SK-N-SH treated with all-trans-retinoic acid at 6 μM for 48 hours (cell line): ENCODE measurements at regions not wholly inside any gene's neighbourhood (a gene's known extent, or its start where the extent isn't known, plus 50 kb on each side); places are given as distances from the start of the nearest gene placed in this dataset.
"Not testable (repeated sequence)": the region's sequence is repeated elsewhere in the genome, so short reads cannot be mapped to it uniquely, and the experiment has no call there.

Experiments
- ARNTL ChIP-seq: fragments of 450-650 bp; formaldehyde crosslinking; IDR thresholded peaks from 2 replicates; pipeline ENCODE4 v1.5.0; 2020; ENCODE audit warnings: low read depth, mild to moderate bottlenecking, moderate library complexity, borderline replicate concordance
- POU6F1 ChIP-seq: fragments of 250-450 bp; sonication (Bioruptor Pico); IDR thresholded peaks from 2 replicates; pipeline ENCODE4 v1.8.0; 2021; ENCODE audit warnings: low read depth, mild to moderate bottlenecking, moderate library complexity, borderline replicate concordance
- TCF4 ChIP-seq: fragments of 250-450 bp; sonication (Bioruptor Pico); IDR thresholded peaks from 2 replicates; pipeline ENCODE4 v1.8.0; 2021; ENCODE audit warnings: mild to moderate bottlenecking, moderate library complexity, borderline replicate concordance
- TSHZ2 ChIP-seq: fragments of 250-450 bp; sonication (Bioruptor Pico); IDR thresholded peaks from 2 replicates; pipeline ENCODE4 v1.5.0; 2020; ENCODE audit warnings: mild to moderate bottlenecking, moderate library complexity
- ZFP3 ChIP-seq: fragments of 250-450 bp; sonication (Bioruptor Pico); IDR thresholded peaks from 2 replicates; pipeline ENCODE4 v1.5.0; 2020; ENCODE audit warnings: mild to moderate bottlenecking, moderate library complexity
- ZNF70 ChIP-seq: fragments of 450-650 bp; formaldehyde crosslinking; IDR thresholded peaks from 2 replicates; pipeline ENCODE4 v1.5.0; 2020; ENCODE audit warnings: mild to moderate bottlenecking, moderate library complexity
- ZNF8 ChIP-seq: fragments of 450-650 bp; formaldehyde crosslinking; IDR thresholded peaks from 2 replicates; pipeline ENCODE4 v1.5.0; 2020; ENCODE audit warnings: mild to moderate bottlenecking, moderate library complexity

- TF ChIP-seq POU6F1 (CRISPR knock-in tag); ARNTL (CRISPR knock-in tag); TSHZ2 (CRISPR knock-in tag); ZNF70 (CRISPR knock-in tag); ZNF8 (CRISPR knock-in tag); ZFP3; TCF4: not testable (repeated sequence)
Measured at GRCh38 chr9:102905795-102906194, 89.3 kb upstream of the CYLC2 start.
